ENCODE measurements at regions not wholly inside any gene's neighbourhood (a gene's known extent, or its start where the extent isn't known, plus 50 kb on each side); places are given as distances from the start of the nearest gene placed in this dataset.

DNA sequence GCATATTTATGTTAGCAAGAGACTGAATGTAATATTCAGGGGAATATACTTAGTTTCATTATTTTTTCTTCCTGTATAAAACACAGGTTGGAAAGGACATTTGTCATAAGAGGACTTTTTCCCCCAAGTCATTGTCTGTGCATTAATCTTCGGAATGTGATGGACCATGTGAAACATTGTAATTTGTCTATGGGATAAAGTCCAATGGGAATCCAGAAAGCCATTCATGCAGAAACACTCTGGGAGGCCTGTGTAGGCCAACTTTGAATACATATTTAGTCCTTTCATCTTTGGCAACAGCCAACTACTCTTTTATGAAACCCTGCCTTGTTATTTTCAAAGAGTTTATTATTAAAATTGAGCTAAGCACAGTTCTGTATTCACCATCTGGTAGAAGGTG, 386.4 kb downstream of the PIK3C3 start:
- TF ChIP-seq, protein P1, sequence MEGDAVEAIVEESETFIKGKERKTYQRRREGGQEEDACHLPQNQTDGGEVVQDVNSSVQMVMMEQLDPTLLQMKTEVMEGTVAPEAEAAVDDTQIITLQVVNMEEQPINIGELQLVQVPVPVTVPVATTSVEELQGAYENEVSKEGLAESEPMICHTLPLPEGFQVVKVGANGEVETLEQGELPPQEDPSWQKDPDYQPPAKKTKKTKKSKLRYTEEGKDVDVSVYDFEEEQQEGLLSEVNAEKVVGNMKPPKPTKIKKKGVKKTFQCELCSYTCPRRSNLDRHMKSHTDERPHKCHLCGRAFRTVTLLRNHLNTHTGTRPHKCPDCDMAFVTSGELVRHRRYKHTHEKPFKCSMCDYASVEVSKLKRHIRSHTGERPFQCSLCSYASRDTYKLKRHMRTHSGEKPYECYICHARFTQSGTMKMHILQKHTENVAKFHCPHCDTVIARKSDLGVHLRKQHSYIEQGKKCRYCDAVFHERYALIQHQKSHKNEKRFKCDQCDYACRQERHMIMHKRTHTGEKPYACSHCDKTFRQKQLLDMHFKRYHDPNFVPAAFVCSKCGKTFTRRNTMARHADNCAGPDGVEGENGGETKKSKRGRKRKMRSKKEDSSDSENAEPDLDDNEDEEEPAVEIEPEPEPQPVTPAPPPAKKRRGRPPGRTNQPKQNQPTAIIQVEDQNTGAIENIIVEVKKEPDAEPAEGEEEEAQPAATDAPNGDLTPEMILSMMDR (optimal IDR thresholded peaks at IDR 0.05 in 1 of 3, IDR thresholded peaks at IDR 0.05 in 1 of 3, conservative IDR thresholded peaks at IDR 0.05 in 1 of 3; ENCODE audit: extremely low read depth in 1 of 3, insufficient read depth in 2 of 3, low read length in 3 of 3) = no peak
- no peak for TF ChIP-seq EZH2 (IDR thresholded peaks at IDR 0.05; ENCODE audit: low read length)
